Stimulated activated naive CD8-positive, alpha-beta T cell treated with anti-CD3 and anti-CD28 coated beads, Interleukin-15, amount 100 ng/mL, for 72 hours (primary cell): ENCODE measurements at regions not wholly inside any gene's neighbourhood (a gene's known extent, or its start where the extent isn't known, plus 50 kb on each side); places are given as distances from the start of the nearest gene placed in this dataset.
A peak's percentile ranks its signal among the peaks of the same experiment; 100 is the strongest.

Experiments used
- ATAC-seq: fragments of 150-1000 bp; cut with Tn5 transposase; 2 replicates; pipeline ENCODE4 v1.10.0; 2021; ENCODE audit warnings: mild to moderate bottlenecking, moderate library complexity
- DNase-seq, 2 donors: peaks; one replicate each; pipeline ENCODE4 v3.0.0; 2021 to 2022
- H3K27ac Mint-ChIP-seq, 2 donors: one replicate each; pipeline ENCODE4 v1.8.0; 2022; ENCODE audit warnings: mild to moderate bottlenecking in 2 of 2, mixed read lengths in 2 of 2, moderate library complexity in 2 of 2
- H3K27me3 Mint-ChIP-seq: one replicate; pipeline ENCODE4 v1.8.0; 2022; ENCODE audit warnings: mixed read lengths
- H3K4me1 Mint-ChIP-seq: one replicate; pipeline ENCODE4 v1.8.0; 2022; ENCODE audit warnings: mild to moderate bottlenecking, mixed read lengths
- H3K4me3 Mint-ChIP-seq, 2 donors: one replicate each; pipeline ENCODE4 v1.8.0; 2022; ENCODE audit warnings: mild to moderate bottlenecking in 2 of 2, mixed read lengths in 2 of 2, moderate library complexity in 1 of 2
- H3K9me3 Mint-ChIP-seq, 2 donors: one replicate each; pipeline ENCODE4 v1.8.0; 2022; ENCODE audit warnings: mixed read lengths in 2 of 2

DNA sequence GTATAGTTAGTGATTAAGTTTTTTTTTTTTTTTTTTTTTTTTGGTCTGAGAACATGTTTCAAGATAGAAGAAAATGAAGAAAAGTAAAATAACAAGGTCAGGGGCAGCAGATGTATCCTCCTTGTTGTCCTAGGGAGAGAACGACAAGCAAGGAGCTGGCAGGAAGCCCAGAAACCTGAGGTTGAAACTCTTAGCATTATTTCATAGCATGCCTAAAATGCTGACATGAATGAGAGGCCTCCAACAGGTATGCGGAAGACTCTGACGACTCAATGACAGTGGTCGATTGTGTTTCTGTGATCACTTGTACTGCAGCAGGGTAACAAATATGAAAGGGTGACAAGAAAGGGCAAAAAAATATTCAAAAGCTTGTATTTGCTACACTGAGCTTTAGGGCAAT, 415.9 kb downstream of the PLA2G4A start:
- no peaks in the 10 kb centered on the region for H3K4me1 Mint-ChIP-seq
- no peak for DNase-seq
- H3K27me3 Mint-ChIP-seq: no peaks in the 10 kb centered on the region
- ATAC-seq: no peak
- H3K27ac Mint-ChIP-seq: no peak overlapping the region
- peaks cover 7 to 10% of the 10 kb centered on the region in 2 donors for H3K9me3 Mint-ChIP-seq
- no peak overlapping the region for H3K4me3 Mint-ChIP-seq

GRCh38 chr1:187245201-187245600, 416.5 kb downstream of the PLA2G4A start:
- peaks cover 7 to 9% of the 10 kb centered on the region in 2 donors for H3K9me3 Mint-ChIP-seq
- no peak overlapping the region for H3K4me3 Mint-ChIP-seq
- ATAC-seq (no peak), DNase-seq (no peak)
- H3K27me3 Mint-ChIP-seq: no peaks in the 10 kb centered on the region
- no peaks in the 10 kb centered on the region for H3K4me1 Mint-ChIP-seq
- H3K27ac Mint-ChIP-seq: no peak overlapping the region

DNA sequence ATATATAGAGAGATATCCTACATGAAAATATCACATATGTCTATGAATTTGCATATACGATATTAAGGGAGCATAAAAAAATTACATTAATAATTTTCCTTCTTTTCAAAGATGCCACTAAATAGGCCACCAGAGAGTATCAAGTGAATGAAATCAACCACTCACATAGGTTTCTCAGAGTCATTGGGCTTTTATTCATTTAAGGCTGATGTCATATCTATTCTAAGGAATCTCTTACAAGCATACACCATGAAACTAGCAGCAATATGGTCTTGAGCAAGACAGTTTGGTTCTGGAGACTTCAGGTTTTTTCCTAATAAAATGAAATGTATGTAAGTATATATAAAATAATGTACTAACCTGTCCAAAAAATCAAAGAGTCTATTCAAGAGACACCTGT, 420.4 kb downstream of the PLA2G4A start:
- peaks cover 5 to 7% of the 10 kb centered on the region in 2 donors for H3K9me3 Mint-ChIP-seq
- DNase-seq (no peak), ATAC-seq (no peak)
- no peak overlapping the region for H3K4me3 Mint-ChIP-seq
- H3K27me3 Mint-ChIP-seq: no peaks in the 10 kb centered on the region
- H3K27ac Mint-ChIP-seq: no peak overlapping the region
- no peaks in the 10 kb centered on the region for H3K4me1 Mint-ChIP-seq

DNA sequence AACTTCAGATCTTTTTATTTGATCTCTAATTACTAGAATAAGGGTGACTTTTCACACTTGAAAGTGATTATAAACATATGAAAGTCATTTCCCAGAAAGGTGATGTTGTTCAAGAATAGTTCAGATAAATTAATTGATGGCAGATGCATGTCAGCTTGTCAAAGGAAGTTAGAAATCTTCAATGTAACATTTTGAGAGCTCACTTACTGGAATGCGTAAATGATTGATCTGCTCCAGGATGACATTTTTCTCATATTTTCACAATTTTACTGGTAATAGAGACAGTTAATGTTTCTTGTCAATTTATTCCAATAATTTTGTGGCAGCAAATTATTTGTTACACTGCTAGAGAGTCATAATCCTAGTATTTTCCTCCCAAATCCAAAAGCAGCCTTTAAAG, 424.2 kb downstream of the PLA2G4A start:
- ATAC-seq: no peak
- H3K4me1 Mint-ChIP-seq: no peaks in the 10 kb centered on the region
- H3K9me3 Mint-ChIP-seq: no peaks in the 10 kb centered on the region
- no peak for DNase-seq
- no peak overlapping the region for H3K4me3 Mint-ChIP-seq
- no peak overlapping the region for H3K27ac Mint-ChIP-seq
- H3K27me3 Mint-ChIP-seq: no peaks in the 10 kb centered on the region

- ATAC-seq (no peak), DNase-seq (no peak)
- Mint-ChIP-seq H3K27me3 (no peaks in the 10 kb centered on the region), H3K4me3 (no peak overlapping the region), H3K27ac (no peak overlapping the region), H3K9me3 (no peaks in the 10 kb centered on the region), H3K4me1 (no peaks in the 10 kb centered on the region)
Observed at GRCh38 chr1:187257476-187257875, 428.7 kb downstream of the PLA2G4A start.

DNA sequence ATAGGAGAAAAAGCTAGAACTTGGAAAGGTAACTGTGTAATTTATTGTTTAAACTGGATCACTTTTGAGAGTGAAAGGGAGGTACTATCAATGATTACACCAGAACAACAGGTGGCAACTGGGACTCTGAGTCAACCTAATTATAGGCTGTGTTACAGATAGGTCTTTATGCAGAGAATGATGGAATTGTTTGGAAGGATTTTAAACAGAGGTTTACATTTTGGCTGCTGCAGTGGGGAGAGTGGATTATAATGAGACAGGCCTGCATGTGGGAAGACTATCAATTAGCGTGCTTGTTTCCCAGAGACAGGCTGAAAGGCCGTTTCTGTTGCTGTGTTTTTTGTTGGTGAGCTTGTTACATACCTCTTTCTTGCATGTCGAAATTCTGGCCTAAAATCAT, 432.9 kb downstream of the PLA2G4A start:
- H3K4me1 Mint-ChIP-seq: no peaks in the 10 kb centered on the region
- no peak overlapping the region for H3K4me3 Mint-ChIP-seq
- H3K27ac Mint-ChIP-seq: peak overlapping the region in 1 of 2 donors; percentile 21
- ATAC-seq: no peak
- no peak for DNase-seq
- H3K27me3 Mint-ChIP-seq: no peaks in the 10 kb centered on the region
- no peaks in the 10 kb centered on the region for H3K9me3 Mint-ChIP-seq

DNA sequence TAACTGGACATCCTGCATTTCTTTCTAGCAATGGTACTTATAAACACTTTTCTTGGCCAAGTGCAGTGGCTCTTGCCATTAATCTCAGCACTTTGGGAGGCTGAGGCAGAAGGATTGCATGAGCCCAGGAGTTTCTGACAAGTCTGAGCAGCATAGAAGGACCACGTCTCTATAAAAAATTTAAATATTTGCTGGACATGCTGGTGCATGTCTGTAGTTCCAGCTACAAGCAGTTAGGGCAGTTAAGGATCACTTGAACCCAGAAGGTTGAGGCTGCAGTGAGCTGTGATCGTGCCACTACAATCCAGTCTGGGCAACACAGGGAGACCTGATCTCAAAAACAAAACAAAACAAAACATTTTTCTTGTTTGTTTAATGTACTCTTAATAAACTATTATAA, 434.0 kb downstream of the PLA2G4A start:
- Mint-ChIP-seq H3K27me3 (no peaks in the 10 kb centered on the region), H3K27ac (no peak overlapping the region), H3K9me3 (no peaks in the 10 kb centered on the region), H3K4me1 (no peaks in the 10 kb centered on the region), H3K4me3 (no peak overlapping the region)
- no peak for ATAC-seq
- no peak for DNase-seq

DNA sequence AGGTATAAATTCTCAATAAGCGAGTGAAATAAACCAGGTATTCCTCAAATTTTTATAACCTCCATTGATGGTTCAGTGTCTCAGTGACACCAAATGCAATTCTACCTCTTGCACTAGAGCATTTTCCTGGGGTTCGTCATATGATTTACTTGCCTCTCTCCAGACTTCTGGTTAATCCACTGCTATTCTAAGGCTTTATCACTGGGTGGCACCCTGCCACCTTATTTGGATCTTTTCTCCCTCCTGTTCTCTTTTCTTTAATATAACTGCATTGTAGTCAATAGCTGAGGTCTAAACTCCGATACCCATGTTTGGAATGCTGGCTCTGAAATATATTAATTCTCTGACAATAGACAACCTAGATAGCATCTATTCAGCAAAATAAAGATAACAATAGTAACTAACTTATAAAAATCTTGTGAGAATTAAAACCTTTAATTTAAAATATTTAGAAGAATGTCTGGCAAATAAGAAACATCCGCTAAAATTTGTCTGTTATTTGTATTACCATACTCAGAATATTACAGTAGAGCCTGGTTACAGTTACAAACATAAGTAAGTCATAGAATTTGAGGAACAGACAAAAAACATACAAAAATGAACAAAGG, 436.4 kb downstream of the PLA2G4A start:
- Mint-ChIP-seq H3K4me3 (no peak overlapping the region), H3K9me3 (no peaks in the 10 kb centered on the region), H3K27me3 (no peaks in the 10 kb centered on the region), H3K4me1 (no peaks in the 10 kb centered on the region), H3K27ac (no peak overlapping the region)
- DNase-seq: no peak
- ATAC-seq: no peak

DNA sequence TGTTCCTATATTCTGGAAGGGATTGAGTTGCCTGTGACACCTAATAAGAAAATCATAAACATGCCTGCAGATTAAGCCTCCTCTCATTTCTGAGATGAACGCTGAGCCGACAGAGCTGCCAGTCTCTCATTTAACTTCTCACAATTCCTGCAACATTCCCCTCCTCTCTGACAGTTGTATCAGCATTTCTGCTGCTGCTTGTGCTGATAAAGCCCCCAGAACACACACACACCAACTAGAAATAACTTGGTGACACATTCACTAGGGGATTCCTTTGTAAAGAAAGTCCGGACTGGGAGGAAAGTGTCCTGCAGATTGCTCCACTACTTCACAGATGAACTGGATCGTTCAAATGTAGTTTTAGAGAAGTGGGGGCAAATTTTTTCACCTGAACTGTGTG, 437.3 kb downstream of the PLA2G4A start:
- Mint-ChIP-seq H3K4me1 (no peaks in the 10 kb centered on the region), H3K4me3 (no peak overlapping the region), H3K27me3 (no peaks in the 10 kb centered on the region), H3K9me3 (no peaks in the 10 kb centered on the region), H3K27ac (no peak overlapping the region)
- DNase-seq: no peak
- ATAC-seq: no peak

- ATAC-seq (no peak), DNase-seq (no peak)
- Mint-ChIP-seq H3K9me3 (no peaks in the 10 kb centered on the region), H3K27ac (no peak overlapping the region), H3K4me1 (no peaks in the 10 kb centered on the region), H3K4me3 (no peak overlapping the region), H3K27me3 (no peaks in the 10 kb centered on the region)
Observed at GRCh38 chr1:187267827-187268226, 439.1 kb downstream of the PLA2G4A start.

DNA sequence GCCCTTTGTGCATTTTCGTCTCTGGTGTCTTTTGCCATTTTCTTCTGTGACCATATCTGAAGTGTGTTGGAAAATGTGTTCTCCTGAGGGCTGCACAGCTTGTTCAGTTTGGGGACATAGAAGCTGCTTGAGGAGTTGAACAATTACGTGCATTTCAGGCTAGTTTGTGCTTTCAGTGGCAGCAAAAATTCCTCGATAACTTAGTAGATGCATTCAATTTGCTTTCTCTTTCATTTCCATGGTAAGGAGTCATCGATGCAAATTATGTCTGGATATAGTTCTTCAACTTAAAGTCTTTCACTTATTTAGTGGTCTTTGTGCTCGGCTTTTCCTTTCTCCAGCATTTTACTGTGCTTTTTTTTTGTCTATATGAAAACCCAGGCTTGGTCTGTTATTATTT, 441.5 kb downstream of the PLA2G4A start:
- no peak for ATAC-seq
- H3K4me3 Mint-ChIP-seq: no peak overlapping the region
- DNase-seq: no peak
- H3K27me3 Mint-ChIP-seq: no peaks in the 10 kb centered on the region
- H3K27ac Mint-ChIP-seq: no peak overlapping the region
- H3K9me3 Mint-ChIP-seq: peaks cover 0 to 4% of the 10 kb centered on the region in 2 donors
- H3K4me1 Mint-ChIP-seq: peaks cover 6% of the 10 kb centered on the region

GRCh38 chr1:187275346-187275745, 446.6 kb downstream of the PLA2G4A start:
- no peak for DNase-seq
- peaks cover 0 to 4% of the 10 kb centered on the region in 2 donors for H3K9me3 Mint-ChIP-seq
- peaks cover 8% of the 10 kb centered on the region for H3K4me1 Mint-ChIP-seq
- no peak overlapping the region for H3K4me3 Mint-ChIP-seq
- ATAC-seq: no peak
- no peak overlapping the region for H3K27ac Mint-ChIP-seq
- no peaks in the 10 kb centered on the region for H3K27me3 Mint-ChIP-seq

DNA sequence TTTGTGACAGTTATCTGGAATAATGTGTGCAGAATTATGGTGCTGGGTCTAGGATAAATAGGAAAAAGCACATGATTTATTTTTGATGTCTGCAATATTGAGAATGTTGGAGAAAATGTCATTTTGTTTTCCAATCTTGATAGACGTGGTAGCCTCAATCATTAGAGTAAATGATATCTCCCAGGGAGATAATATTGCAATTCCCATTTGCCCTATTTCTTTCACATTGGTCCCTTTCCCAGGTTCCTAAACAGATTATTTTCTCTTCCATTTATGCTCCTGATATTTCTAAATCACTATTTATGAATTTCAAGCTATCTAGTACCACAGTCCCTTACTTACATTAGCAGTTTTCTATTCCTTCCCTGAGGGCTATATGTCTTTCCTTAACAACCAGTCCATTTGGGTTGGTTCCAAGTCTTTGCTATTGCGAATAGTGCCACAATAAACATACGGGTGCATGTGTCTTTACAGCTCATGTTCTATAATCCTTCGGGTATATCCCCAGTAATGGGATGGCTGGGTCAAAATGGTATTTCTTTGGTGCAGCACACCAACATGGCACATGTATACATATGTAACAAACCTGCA, 447.3 kb downstream of the PLA2G4A start:
- DNase-seq (no peak), ATAC-seq (no peak)
- Mint-ChIP-seq H3K4me1 (peaks cover 8% of the 10 kb centered on the region), H3K9me3 (peaks cover 0 to 4% of the 10 kb centered on the region in 2 donors), H3K27ac (no peak overlapping the region), H3K27me3 (no peaks in the 10 kb centered on the region), H3K4me3 (no peak overlapping the region)

GRCh38 chr1:187276677-187277076, 447.9 kb downstream of the PLA2G4A start:
- DNase-seq (no peak), ATAC-seq (no peak)
- H3K27me3 Mint-ChIP-seq: no peaks in the 10 kb centered on the region

GRCh38 chr1:187280031-187280430, 451.3 kb downstream of the PLA2G4A start:
- DNase-seq: no peak
- no peaks in the 10 kb centered on the region for H3K27me3 Mint-ChIP-seq

More at GRCh38 chr1:187276677-187277076, 447.9 kb downstream of the PLA2G4A start:
- peaks cover 0 to 4% of the 10 kb centered on the region in 2 donors for H3K9me3 Mint-ChIP-seq
- H3K4me1 Mint-ChIP-seq: peaks cover 8% of the 10 kb centered on the region
- H3K4me3 Mint-ChIP-seq: no peak overlapping the region
- no peak overlapping the region for H3K27ac Mint-ChIP-seq

DNA sequence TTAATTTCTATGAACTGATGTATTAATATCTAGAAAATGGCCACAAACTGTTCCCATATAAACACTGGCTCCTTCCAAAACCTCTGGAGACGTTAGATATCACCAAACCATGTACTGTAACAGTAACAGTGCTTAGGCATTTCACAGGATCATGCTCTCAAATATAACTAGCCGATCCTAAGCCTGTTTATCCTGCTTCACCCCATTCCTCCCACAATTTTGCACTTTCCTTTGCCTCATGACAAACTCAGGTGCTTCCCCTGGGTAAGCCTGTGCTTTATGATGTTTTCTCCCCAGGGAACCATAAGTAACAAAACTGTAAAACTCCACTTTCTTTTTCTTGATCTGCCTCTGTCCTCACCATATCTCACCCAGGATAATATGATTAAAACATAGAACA, 452.3 kb downstream of the PLA2G4A start:
- DNase-seq (no peak), ATAC-seq (no peak)
- Mint-ChIP-seq H3K27me3 (no peaks in the 10 kb centered on the region), H3K27ac (no peak overlapping the region), H3K9me3 (peaks cover 0 to under 1% of the 10 kb centered on the region in 2 donors), H3K4me1 (no peaks in the 10 kb centered on the region), H3K4me3 (no peak overlapping the region)

More at GRCh38 chr1:187280031-187280430, 451.3 kb downstream of the PLA2G4A start:
- ATAC-seq: no peak
- H3K4me1 Mint-ChIP-seq: peaks cover 5% of the 10 kb centered on the region
- H3K9me3 Mint-ChIP-seq: no peaks in the 10 kb centered on the region
- H3K27ac Mint-ChIP-seq: no peak overlapping the region
- H3K4me3 Mint-ChIP-seq: no peak overlapping the region

- Mint-ChIP-seq H3K4me3 (no peak overlapping the region), H3K27ac (no peak overlapping the region), H3K9me3 (peaks cover 0 to 15% of the 10 kb centered on the region in 2 donors), H3K4me1 (no peaks in the 10 kb centered on the region), H3K27me3 (no peaks in the 10 kb centered on the region)
- ATAC-seq (no peak), DNase-seq (no peak)
Observed at GRCh38 chr1:187283984-187284383, 455.2 kb downstream of the PLA2G4A start.
